ENCODE measurements at regions not wholly inside any gene's neighbourhood (a gene's known extent, or its start where the extent isn't known, plus 50 kb on each side); places are given as distances from the start of the nearest gene placed in this dataset.

GRCh38 chr9:593809-594208 is 247.7 kb upstream of the DMRT1 start:
- Histone ChIP-seq H3K4me3 (no peak overlapping the region), H3K36me3 (no peaks in the 10 kb centered on the region), H3K4me1 (peaks cover 20% of the 10 kb centered on the region), H3K9me3 (no peaks in the 10 kb centered on the region), H3K27ac (no peak overlapping the region), H3K27me3 (no peaks in the 10 kb centered on the region)
- TF ChIP-seq CTCF (IDR thresholded peaks at IDR 0.05) = no peak
- ATAC-seq = no peak
- no peak for DNase-seq
- intact Hi-C loops (cut with DNase I) = no loop called here

- Histone ChIP-seq H3K27ac (no peak overlapping the region), H3K4me3 (no peak overlapping the region), H3K36me3 (no peaks in the 10 kb centered on the region), H3K9me3 (no peaks in the 10 kb centered on the region), H3K4me1 (peaks cover 4% of the 10 kb centered on the region), H3K27me3 (no peaks in the 10 kb centered on the region)
- ATAC-seq (no peak), DNase-seq (no peak)
- intact Hi-C loops (cut with DNase I) = no loop called here
- no peak for TF ChIP-seq CTCF (IDR thresholded peaks at IDR 0.05)
Observed at GRCh38 chr9:596703-597102, 244.8 kb upstream of the DMRT1 start.

GRCh38 chr9:600006-600405 is 241.5 kb upstream of the DMRT1 start:
- no peak for TF ChIP-seq CTCF (IDR thresholded peaks at IDR 0.05)
- DNase-seq (no peak), ATAC-seq (no peak)
- intact Hi-C loops (cut with DNase I) = no loop called here
- Histone ChIP-seq H3K27me3 (no peaks in the 10 kb centered on the region), H3K27ac (no peak overlapping the region), H3K9me3 (no peaks in the 10 kb centered on the region), H3K4me1 (peaks cover 4% of the 10 kb centered on the region), H3K4me3 (no peak overlapping the region), H3K36me3 (no peaks in the 10 kb centered on the region)

- ATAC-seq = no peak
- Histone ChIP-seq H3K36me3 (no peaks in the 10 kb centered on the region), H3K4me1 (peaks cover 4% of the 10 kb centered on the region), H3K9me3 (no peaks in the 10 kb centered on the region), H3K4me3 (no peak overlapping the region), H3K27me3 (no peaks in the 10 kb centered on the region), H3K27ac (no peak overlapping the region)
- intact Hi-C loops (cut with DNase I) = no loop called here
- TF ChIP-seq CTCF (IDR thresholded peaks at IDR 0.05) = no peak
- no peak for DNase-seq
Observed at GRCh38 chr9:602716-603115, 238.8 kb upstream of the DMRT1 start.

DNA sequence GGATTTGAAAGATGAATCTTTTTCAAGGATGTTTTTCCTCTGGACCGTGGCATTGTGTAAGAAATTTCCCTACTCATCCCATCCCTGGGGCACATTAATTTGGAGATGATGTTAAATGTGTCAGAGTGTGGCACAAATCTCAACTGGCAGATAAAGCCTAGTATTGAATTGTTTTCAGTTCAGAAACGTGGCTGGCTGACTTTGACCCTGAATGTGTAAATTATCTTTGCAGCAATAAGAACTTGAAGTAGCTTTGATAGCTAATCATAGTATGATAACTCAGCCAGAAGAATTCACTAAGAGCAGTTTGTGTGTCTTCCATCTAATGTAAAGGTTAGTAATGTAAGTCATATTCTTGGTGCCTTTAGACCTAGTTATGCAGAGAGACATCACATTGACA is 238.4 kb upstream of the DMRT1 start:
- DNase-seq = no peak
- H3K4me1 ChIP-seq = peaks cover 4% of the 10 kb centered on the region
- no peak overlapping the region for H3K27ac ChIP-seq
- no peak for TF ChIP-seq CTCF (IDR thresholded peaks at IDR 0.05)
- no peak overlapping the region for H3K4me3 ChIP-seq
- H3K27me3 ChIP-seq = no peaks in the 10 kb centered on the region
- no peaks in the 10 kb centered on the region for H3K9me3 ChIP-seq
- H3K36me3 ChIP-seq = no peaks in the 10 kb centered on the region
- no peak for ATAC-seq
- intact Hi-C loops (cut with DNase I) = no loop called here

GRCh38 chr9:607417-607816 is 234.1 kb upstream of the DMRT1 start:
- peak; percentile 93 for ATAC-seq
- intact Hi-C loops (cut with DNase I) = no loop called here

More at GRCh38 chr9:607417-607816, 234.1 kb upstream of the DMRT1 start:
- Histone ChIP-seq H3K9me3 (no peaks in the 10 kb centered on the region), H3K36me3 (no peaks in the 10 kb centered on the region), H3K27ac (no peak overlapping the region), H3K27me3 (no peaks in the 10 kb centered on the region), H3K4me3 (no peak overlapping the region), H3K4me1 (no peaks in the 10 kb centered on the region)
- no peak for DNase-seq
- no peak for TF ChIP-seq CTCF (IDR thresholded peaks at IDR 0.05)
